Middle frontal gyrus (tissue), 1 donor: ENCODE measurements at regions not wholly inside any gene's neighbourhood (a gene's known extent, or its start where the extent isn't known, plus 50 kb on each side); places are given as distances from the start of the nearest gene placed in this dataset.
"Not testable (repeated sequence)": the region's sequence is repeated elsewhere in the genome, so short reads cannot be mapped to it uniquely, and the experiment has no call there.

Experiments used
- DNase-seq: peaks from one replicate; pipeline ENCODE4 v3.0.0-alpha.2; 2015; ENCODE audit warnings: low spot score; ENCODE audit errors: extremely low spot score

DNA sequence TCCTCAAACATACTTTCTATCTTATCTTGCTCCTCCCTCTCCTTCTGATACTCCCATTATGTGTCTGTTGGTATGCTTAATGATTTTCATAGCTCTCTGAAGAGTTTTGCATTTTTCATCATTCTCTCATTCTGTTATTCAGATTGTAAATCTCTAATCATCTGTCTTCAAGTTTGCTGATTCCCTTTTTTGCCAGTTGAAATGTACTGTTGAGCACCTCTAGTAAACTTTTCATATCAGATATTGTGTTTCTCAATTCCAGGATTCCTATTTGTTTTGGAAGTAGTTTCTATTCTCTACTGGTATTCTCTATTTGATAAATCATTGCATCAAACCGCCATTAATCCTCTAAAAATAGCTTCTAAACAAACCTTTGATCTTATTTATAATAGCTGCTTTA is 387.7 kb downstream of the PAX1 start:
- no peak for DNase-seq

DNA sequence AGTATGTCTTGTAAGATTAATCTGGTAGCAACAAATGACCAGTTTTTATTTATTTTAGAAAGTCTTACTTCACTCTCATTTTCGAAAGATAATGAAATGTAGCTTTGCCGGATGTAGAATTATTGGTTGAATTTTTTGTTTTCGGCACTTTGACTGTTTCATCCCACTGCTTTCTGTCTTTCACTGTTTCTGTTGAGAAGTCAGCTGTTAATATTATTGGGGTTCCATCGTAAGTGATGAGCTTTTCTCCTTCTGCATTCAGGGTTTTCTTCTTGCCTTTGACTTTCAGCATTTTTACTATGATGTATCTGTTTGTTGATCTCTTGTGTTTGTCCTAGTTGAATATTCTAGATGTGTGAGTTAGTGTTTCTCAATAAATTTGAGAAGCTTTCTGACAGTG is 383.4 kb downstream of the PAX1 start:
- DNase-seq = no peak

DNA sequence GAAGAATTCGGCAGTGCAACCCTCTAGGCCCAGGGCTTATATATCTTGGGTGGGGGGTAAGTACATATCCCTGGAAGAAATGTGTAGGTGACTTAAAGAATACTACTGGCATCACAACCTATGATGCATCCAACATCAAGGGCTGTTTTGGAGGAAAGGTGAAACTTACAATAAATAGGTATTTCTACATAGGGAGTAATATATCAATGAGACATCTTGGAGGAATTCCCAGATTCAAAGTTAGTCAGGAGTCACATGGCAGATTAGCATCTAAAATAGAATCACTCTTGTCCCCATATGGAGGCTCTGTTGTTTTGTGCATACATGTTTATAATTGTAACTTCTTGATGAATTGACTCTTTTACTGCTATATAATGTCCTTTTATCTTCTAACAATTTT is 375.5 kb downstream of the PAX1 start:
- DNase-seq = no peak

DNA sequence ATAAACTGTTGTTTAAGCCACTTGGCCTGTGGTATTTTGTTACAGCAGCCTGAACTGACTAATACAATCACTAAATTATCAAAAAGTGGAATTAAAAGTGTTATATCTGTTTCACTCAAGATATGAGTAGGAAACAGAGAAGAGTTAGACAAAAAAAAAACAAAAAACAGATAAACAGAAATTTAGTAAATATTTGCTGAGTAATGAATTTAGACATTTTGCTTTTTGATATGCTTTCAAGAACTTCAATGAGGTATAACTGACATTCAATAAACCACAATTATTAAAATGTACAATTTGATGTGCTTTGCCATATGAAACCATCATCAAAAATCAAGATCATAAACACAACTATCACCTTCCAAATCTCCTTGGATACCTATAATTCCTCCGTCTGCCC is 369.2 kb downstream of the PAX1 start:
- DNase-seq = no peak

DNA sequence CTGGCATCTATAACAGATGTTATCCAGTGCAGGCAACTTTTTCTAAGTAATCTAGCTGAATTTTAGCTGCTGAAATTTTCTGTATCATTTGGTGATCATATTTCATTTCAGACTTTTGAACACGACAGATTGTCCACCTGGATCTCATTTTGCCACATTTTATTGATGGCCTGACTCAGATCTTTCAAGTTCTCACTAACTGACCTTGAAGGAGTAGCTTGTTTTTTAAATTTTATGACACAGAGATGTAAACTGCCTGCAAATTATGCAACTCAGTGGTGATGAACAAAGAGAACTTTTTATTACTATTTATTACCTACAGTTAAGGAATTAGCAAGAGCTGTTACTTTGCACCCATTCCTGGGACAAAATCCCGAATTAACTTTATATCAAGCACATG is 366.4 kb downstream of the PAX1 start:
- DNase-seq = no peak

DNA sequence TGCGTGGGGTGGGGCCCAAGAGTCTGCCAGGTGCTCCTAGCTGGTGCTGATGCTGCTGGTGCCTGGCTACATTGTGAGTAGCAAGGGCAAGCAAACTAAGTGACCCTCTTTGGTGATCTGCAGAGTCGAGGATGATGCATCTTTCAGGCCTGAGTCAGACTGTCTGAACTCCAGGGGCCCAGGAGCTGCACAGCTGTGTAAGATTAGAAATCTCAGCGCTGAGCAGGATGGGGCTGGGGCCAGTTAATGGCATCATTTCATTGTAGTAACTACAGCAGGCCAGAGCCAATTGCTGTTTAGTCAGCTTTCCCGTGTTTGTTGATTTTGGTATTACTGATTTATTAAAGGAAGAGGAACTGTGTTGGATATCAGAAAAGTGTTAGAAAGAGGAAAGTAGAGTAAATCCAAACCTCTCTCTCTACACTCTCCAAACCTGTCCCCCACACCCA is 365.2 kb downstream of the PAX1 start:
- no peak for DNase-seq

DNA sequence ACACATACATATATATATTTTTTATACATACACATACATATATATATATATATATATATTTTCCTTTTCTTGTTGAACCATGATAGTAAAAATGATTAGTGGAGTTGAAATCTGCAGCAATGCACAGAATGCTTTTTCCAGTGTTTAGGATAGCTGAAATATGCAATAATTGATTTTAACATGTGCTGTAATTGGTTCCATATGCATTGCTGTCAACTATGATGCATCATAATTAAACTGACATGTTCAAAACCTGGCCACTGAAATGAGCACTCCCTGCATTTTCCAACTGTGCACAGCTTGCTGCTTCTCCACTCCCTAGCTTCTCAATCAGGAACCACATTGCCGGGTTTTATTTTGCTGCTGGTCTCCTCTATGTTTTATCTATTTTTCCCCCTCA is 358.3 kb downstream of the PAX1 start:
- DNase-seq = no peak

DNA sequence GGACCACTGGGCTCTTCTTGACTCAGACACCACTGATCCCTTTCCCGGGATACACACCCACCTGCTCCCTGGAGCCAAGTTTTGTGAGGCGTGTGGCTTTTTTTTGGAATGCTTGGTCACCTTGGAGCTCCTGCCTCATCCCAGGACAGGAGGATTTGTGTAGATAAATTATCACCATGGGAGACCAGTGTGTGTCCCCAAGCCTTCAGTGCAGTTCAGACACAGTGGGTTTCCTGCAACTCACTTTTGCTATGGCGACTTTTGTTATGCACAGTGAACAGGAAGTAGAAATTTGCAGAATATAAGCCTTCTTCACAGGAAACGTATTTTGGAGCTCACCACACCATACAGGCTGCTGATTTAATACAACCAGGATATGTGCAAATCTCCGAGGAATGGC is 357.4 kb downstream of the PAX1 start:
- no peak for DNase-seq

DNA sequence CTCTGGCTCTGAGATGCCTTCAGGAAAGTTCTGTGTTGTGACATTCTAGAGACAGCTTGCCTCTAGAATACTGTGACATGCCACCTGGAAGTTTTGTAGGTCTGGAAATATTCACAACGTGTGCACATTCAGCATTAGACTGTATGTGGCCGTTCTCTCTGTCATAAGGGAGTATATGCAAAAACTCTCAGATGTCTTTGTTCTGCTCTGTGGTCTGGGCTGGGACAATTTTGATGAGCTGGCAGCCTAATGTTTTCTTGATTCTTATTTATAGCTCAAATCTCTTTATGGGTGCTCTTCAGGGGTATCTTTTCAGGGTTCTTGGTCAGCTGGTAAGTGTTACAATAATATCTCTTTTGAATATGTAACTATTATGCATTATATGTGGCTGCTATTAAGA is 355.1 kb downstream of the PAX1 start:
- no peak for DNase-seq

DNA sequence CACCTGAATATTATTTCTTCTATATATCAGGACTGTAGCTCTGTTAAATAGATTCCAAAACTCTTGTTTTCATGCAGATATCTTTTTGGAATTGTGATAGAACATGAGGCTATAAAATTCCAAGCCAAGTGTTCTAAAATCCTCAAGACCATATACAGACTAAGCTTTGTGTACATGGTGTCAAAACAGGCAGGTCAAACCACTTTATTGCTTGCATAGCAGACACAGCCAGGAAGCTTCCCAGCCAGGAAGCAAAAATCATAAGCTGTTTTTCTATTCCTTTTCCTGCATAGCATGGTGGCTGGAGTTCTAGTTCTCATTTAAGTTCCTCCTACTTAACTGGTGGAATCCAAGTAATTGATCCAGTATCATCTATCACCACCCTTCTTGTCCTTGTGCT is 353.3 kb downstream of the PAX1 start:
- no peak for DNase-seq

DNA sequence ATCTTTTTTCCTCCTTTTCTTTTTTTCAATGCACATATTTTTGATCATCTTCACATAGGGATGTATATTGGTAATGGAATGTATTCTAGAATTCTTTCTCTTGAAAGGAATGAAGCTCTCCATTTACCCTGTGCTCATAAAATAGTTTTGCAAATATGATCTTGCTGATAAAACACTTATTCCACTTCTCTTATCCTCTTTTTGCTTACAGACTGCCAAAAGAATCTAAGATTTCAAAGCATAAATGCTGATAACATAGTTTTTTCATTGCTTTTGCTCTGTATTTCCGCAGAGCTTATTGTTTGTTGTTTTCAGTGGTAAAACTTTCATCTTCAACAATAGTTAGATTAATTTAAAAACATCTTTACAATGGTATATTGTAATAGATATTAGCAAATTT is 350.5 kb downstream of the PAX1 start:
- DNase-seq = no peak

DNA sequence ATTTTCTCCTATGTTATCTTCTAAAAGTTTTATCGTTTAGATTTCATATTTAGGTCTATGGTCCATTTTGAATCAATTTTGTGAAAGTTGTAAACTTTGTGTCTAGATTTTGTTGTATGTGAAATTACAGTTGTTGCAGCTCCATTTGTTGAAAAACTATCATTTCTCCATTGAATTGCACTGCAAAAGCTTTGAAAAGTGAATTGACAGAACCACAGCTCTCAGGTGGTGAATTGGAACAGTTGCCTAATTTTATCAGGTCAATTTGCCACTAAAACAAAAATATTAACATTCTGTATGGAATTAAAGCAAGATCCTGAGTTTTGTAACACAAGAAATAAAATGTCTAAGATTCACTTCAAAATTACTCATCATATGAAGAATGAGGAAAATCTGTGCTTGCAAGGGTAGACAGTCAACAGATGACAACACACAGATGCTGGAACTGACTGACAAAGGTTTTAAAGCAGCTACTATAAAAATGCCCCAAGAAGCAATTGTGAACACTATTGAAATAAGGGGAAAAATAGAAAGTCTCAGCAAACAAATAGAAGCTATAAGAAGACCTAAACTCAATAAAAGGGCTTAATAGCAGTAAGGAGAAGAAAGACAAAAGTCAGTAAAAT is 346.7 kb downstream of the PAX1 start:
- no peak for DNase-seq

DNA sequence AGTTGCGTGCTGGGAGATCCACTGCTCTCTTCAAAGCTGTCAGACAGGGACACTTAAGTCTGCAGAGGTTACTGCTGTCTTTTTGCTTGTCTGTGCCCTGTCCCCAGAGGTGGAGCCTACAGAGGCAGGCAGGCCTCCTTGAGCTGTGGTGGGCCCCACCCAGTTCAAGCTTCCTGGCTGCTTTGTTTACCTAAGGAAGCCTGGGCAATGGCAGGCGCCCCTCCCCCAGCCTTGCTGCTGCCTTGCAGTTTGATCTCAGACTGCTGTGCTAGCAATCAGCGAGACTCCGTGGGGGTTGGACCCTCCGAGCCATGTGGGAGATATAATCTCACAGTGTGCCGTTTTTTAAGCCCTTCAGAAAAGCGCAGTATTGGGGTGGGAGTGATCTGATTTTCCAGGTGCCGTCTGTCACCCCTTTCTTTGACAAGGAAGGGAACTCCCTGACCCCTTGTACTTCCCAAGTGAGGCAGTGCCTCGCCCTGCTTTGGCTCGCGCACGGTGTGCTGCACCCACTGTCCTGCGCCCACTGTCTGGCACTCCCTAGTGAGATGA is 340.6 kb downstream of the PAX1 start:
- DNase-seq = not testable (repeated sequence)

DNA sequence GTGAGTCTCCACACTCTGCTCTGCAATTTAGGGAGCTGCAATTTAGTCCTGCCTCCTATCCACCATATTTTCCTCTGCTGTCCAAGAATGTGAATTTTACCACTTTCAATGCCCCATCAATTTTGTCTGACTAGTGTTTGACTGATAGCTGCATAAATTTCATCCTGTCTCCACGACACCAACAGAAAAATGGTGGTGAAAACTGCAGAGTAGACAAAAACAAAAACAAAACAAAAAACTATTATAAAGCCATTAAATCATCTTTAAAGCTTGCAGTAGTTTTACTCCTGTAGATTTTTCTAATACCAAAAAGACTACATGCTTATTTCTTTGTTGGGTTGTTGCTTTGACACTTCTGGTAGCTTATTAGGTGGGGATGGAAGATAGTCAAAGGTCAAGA is 322.0 kb downstream of the PAX1 start:
- no peak for DNase-seq

DNA sequence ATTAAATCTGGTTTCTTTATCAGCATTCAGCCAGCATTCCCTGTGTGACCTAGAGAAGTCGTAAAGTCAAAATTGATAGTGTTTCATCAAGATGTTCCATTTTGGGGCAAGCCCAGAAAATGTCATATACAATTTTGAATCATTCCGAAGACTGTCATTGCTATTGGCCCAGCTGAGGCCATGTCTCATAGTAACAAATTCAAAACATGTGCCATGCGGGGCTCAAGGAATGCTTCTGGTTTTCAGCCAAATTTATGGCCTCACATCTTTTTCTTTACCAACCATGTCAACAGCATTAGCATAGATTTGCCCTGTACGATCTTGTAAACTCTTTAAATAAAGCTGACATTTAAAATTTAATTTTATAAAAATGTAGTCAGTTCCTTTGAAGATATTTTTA is 314.7 kb downstream of the PAX1 start:
- no peak for DNase-seq

DNA sequence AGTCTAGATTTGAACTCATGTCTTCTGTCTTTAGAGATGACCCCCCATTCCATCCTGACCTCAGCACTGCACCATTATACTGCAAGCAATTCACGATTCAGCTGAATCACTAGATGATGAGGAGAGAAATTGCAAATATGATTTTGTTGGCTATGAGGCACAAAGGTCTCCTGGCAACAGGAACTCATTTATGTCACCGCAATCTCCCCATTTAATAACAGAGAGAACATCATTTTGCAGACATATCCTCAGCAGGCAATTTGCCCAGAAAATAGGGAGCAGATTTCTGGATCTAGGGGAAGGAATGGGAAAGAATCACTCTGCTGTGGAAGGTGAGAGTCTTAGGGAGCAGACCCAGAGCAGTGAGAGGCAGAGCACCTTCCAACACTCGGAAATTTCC is 303.0 kb downstream of the PAX1 start:
- no peak for DNase-seq

DNA sequence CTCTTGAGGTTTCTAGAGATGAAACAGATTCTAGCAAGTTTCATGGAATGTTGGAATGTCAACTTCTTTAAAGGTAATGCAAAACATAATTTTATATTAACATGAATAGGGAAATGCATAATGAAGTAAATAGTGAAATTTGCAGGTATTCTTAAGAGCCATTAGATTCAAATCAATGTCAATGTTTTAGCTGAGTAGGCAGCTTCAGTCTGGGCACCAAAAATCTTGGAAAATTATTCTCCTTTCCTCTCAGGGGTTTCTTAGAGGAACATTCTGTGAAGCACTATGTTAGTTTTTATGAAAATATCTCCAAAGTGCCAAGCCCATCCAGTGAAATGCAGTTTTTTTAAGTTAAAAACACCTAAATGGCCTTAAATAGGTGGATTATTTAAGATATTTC is 300.8 kb downstream of the PAX1 start:
- DNase-seq = no peak

DNA sequence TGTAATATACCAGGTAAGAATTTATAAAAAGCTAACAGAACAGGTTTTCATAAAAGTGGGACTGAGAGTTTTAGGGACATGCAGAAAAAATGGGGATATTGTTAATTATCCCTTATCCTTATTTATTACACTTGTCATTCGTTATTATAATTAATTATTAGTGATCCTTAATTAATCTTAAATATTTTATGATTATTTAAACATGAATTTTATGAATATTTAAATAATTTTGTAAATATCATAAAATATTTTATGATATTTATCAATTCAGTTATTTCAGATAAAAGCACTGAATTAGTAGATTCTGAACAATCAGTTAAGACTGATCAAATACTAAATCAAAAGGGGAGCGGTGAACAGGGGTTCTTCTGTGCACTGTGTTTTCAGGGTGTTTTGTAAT is 300.1 kb downstream of the PAX1 start:
- no peak for DNase-seq

DNA sequence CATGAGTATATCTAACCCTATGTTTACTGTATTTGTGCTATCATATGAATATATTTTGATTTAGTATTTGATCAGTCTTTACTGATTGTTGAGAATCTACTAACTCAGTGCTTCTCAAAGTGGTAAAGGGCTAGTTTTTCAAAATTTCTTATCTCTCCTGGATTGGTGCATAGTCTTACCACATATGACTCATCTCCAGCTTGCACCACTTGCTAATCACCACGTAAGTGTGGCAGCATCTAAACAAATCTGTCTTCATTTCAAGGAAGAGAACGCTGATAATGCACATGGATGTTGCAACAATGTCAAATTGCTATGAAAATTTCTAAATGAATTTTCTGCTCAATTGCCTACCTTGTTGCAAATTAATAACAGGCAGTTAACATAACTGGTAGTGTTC is 299.5 kb downstream of the PAX1 start:
- DNase-seq = no peak

DNA sequence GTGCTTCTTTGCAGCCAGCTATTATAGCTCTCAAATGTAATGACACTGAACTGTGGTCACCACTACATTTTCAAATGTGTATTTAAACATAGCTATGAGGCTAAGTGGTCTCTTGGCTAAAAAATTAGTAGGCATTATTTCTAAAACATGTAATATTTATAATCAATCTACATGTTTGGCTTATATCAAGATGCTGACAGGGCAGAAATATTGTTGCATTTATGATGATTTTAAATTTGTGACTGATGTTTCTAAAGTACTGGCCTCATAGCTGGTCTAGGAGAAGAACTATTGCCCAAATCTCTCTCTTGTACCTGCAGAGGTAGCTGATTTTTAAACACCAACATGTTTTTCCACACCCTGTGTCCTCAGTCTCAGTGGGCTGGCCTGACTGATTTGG is 298.2 kb downstream of the PAX1 start:
- DNase-seq = no peak

DNA sequence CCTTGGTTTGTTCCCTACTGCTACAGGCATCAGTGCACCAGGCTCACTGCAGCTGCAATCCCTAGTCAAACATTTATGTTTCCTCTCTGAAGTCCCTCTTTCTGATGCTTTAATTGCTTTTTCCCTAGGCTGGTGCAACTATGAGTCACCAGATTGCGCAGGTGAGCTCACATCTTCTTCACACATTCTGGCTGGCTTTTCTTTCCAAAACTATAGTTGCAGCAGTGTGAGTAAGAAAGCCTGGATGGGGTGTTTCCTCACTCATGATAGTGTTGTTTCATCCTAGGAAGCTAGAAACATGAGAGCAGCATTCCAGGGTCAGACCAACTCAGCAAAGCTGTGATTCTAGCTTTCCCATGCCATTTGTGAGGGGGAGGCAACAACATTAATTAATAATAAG is 296.4 kb downstream of the PAX1 start:
- DNase-seq = no peak

DNA sequence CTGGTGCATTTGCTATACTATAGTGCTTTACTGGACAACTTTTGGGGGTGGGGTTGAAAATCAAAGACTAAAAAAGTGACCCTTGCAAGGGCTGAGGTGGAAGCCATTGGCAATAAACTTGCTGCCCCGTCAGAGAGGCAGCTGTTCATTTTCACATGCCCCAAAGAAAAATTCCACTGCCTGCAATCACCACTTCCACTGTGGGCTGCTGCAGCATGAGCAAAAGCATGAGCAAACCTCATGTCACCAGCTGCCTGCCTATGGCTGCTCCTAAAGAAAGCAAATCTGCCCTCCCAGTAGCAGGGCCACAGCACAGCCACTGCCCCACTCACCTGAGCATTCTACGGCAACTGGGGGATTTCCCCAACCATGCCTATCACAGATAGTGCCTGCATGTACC is 290.0 kb downstream of the PAX1 start:
- no peak for DNase-seq

DNA sequence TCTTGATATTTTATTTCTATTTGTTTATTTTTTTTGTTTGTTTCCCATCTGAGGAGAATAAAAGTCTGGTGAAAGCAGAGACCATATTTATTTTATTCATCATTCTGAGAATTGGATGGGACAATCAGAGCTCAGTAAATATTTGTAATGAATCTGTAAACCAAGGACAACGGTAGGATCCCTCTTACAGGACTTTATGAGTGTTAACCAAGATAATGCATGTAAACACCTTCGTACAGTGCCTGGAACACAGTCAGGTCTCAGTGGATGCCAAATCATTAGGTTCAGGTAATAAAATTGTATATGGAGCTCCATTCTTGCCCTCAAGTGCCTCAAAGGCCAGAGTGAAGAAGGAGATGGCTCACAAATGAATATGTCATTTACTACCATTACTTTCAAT is 288.7 kb downstream of the PAX1 start:
- no peak for DNase-seq

DNA sequence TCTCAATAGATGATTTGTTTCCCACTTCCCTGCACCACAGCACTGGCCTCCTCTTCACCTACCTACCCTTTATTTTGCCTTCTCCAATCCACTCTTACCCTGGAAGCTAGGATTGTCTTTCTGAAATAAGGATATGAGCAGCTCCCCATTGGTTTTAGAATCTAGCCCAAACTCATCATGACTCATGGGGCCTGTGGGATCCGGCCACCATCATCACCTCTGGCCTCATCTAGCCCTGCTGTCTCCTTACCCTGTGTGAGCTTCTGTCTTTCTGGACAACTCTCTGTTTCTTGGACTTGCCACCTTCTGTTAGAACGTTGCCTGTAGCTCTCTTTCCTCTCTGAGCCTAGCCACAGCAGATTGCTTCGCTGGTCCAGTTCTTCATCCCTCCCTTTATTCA is 277.1 kb downstream of the PAX1 start:
- DNase-seq = no peak
